AG10803 (cell line): ENCODE measurements at regions not wholly inside any gene's neighbourhood (a gene's known extent, or its start where the extent isn't known, plus 50 kb on each side); places are given as distances from the start of the nearest gene placed in this dataset.

Source experiments
- DNase-seq: peaks from one replicate; pipeline ENCODE4 v3.0.0; 2010; ENCODE audit warnings: low read depth
- H3K4me3 ChIP-seq: 2 replicates; pipeline ENCODE4 v1.5.1; 2011; ENCODE audit warnings: mild to moderate bottlenecking, low read length, control low read depth
- CTCF ChIP-seq: conservative IDR thresholded peaks from 2 replicates; pipeline ENCODE4 v1.5.1; 2011; ENCODE audit warnings: mild to moderate bottlenecking, low read length, control low read depth, inconsistent platforms

GRCh38 chr2:106734165-106734564, 151.8 kb downstream of the ST6GAL2 start:
- no peak overlapping the region for H3K4me3 ChIP-seq
- no peak for TF ChIP-seq CTCF
- no peak for DNase-seq

- no peak for DNase-seq
- TF ChIP-seq CTCF: no peak
- no peak overlapping the region for H3K4me3 ChIP-seq
Observed at GRCh38 chr2:106735807-106736206, 150.2 kb downstream of the ST6GAL2 start.

GRCh38 chr2:106736221-106736620, 149.7 kb downstream of the ST6GAL2 start:
- DNase-seq: no peak
- no peak overlapping the region for H3K4me3 ChIP-seq
- TF ChIP-seq CTCF: no peak

GRCh38 chr2:106745468-106745867, 140.5 kb downstream of the ST6GAL2 start:
- TF ChIP-seq CTCF: no peak
- DNase-seq: no peak
- H3K4me3 ChIP-seq: no peak overlapping the region

GRCh38 chr2:106749823-106750222, 136.1 kb downstream of the ST6GAL2 start:
- TF ChIP-seq CTCF: no peak
- no peak for DNase-seq
- no peak overlapping the region for H3K4me3 ChIP-seq
